HL-60 (cell line): ENCODE measurements at regions not wholly inside any gene's neighbourhood (a gene's known extent, or its start where the extent isn't known, plus 50 kb on each side); places are given as distances from the start of the nearest gene placed in this dataset.

Source experiments
- DNase-seq, 2 experiments: peaks; one replicate each; pipeline ENCODE4 v3.0.0-alpha.2; 2010 to 2020; ENCODE audit warnings: low read depth in 1 of 2, low spot score in 1 of 2
- H3K27ac ChIP-seq: fragments of 250-450 bp; sonication (Bioruptor Pico); replicated peaks from 2 replicates; pipeline ENCODE4 v1.5.1; 2020; ENCODE audit warnings: mild to moderate bottlenecking, moderate library complexity
- H3K27me3 ChIP-seq: fragments of 250-450 bp; sonication (Bioruptor Pico); 2 replicates; pipeline ENCODE4 v1.5.1; 2021; ENCODE audit warnings: mild to moderate bottlenecking, moderate library complexity; ENCODE audit not compliant: insufficient read depth, poor library complexity, severe bottlenecking
- H3K4me3 ChIP-seq: replicated peaks from 2 replicates; pipeline ENCODE4 v1.5.1; 2011; ENCODE audit warnings: mild to moderate bottlenecking, control low read depth, low read length; ENCODE audit not compliant: insufficient read depth
- GABPA ChIP-seq: IDR thresholded peaks from 2 replicates; pipeline ENCODE4 v1.6.1; 2012; ENCODE audit warnings: low read depth
- POLR2AphosphoS5 ChIP-seq: IDR thresholded peaks from 2 replicates; pipeline ENCODE4 v1.6.1; 2012; ENCODE audit warnings: low read depth
- SPI1 ChIP-seq: IDR thresholded peaks from 2 replicates; pipeline ENCODE4 v1.6.1; 2012; ENCODE audit warnings: low read depth, mild to moderate bottlenecking, borderline replicate concordance
- TF ChIP-seq, protein P1 (sequence below): IDR thresholded peaks from one replicate; pipeline ENCODE4 v1.5.1; 2011; ENCODE audit warnings: low read length, control low read depth, inconsistent platforms; ENCODE audit not compliant: insufficient read depth
- TF ChIP-seq, protein P2 (sequence below): IDR thresholded peaks from 2 replicates; pipeline ENCODE4 v1.6.1; 2012; ENCODE audit warnings: low read depth; ENCODE audit not compliant: insufficient replicate concordance

DNA sequence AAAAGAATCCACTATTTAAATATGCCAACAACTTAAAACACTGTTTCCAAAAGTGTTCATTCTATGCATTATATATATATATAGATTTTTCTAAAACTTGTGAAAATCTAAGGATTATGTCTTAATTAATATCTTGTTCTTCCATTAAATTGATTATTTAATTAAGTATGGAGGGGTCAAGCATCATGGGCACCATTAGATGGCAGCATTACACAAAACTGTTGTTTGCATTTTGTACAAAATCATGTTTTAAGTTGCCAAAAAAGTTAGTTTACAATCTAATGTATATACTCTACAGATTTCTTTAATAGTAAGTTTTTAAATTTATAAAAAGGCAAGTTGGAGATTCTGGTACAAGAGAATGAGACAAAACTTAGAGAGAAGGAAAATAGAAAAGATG lies 213.2 kb upstream of the EDNRB start:
- H3K4me3 ChIP-seq = no peak overlapping the region
- H3K27ac ChIP-seq = no peak overlapping the region
- no peak for DNase-seq
- peaks cover 7% of the 10 kb centered on the region for H3K27me3 ChIP-seq
- TF ChIP-seq POLR2AphosphoS5 (no peak), SPI1 (no peak), GABPA (no peak)
- TF ChIP-seq, protein P1, sequence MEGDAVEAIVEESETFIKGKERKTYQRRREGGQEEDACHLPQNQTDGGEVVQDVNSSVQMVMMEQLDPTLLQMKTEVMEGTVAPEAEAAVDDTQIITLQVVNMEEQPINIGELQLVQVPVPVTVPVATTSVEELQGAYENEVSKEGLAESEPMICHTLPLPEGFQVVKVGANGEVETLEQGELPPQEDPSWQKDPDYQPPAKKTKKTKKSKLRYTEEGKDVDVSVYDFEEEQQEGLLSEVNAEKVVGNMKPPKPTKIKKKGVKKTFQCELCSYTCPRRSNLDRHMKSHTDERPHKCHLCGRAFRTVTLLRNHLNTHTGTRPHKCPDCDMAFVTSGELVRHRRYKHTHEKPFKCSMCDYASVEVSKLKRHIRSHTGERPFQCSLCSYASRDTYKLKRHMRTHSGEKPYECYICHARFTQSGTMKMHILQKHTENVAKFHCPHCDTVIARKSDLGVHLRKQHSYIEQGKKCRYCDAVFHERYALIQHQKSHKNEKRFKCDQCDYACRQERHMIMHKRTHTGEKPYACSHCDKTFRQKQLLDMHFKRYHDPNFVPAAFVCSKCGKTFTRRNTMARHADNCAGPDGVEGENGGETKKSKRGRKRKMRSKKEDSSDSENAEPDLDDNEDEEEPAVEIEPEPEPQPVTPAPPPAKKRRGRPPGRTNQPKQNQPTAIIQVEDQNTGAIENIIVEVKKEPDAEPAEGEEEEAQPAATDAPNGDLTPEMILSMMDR = no peak
- TF ChIP-seq, protein P2, sequence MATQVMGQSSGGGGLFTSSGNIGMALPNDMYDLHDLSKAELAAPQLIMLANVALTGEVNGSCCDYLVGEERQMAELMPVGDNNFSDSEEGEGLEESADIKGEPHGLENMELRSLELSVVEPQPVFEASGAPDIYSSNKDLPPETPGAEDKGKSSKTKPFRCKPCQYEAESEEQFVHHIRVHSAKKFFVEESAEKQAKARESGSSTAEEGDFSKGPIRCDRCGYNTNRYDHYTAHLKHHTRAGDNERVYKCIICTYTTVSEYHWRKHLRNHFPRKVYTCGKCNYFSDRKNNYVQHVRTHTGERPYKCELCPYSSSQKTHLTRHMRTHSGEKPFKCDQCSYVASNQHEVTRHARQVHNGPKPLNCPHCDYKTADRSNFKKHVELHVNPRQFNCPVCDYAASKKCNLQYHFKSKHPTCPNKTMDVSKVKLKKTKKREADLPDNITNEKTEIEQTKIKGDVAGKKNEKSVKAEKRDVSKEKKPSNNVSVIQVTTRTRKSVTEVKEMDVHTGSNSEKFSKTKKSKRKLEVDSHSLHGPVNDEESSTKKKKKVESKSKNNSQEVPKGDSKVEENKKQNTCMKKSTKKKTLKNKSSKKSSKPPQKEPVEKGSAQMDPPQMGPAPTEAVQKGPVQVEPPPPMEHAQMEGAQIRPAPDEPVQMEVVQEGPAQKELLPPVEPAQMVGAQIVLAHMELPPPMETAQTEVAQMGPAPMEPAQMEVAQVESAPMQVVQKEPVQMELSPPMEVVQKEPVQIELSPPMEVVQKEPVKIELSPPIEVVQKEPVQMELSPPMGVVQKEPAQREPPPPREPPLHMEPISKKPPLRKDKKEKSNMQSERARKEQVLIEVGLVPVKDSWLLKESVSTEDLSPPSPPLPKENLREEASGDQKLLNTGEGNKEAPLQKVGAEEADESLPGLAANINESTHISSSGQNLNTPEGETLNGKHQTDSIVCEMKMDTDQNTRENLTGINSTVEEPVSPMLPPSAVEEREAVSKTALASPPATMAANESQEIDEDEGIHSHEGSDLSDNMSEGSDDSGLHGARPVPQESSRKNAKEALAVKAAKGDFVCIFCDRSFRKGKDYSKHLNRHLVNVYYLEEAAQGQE = no peak

DNA sequence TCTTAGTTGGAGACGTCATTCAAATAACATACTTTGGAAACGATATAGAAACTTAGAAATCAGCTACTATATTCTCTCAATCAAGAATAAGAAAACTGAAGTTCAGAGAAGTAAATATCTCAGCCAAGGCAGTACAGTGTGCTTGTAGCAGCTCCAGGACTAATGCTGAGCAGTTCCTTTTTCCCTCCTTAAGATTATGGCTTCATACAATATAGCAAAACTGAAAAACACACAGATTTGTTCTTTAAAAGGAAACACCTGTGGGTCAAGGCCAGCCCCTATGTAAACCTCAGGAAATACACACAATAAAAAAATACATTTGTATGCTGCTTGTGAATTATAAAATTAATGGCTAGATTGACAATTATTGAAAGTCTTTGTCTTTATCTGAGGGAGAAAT lies 212.7 kb upstream of the EDNRB start:
- no peak overlapping the region for H3K4me3 ChIP-seq
- no peak overlapping the region for H3K27ac ChIP-seq
- no peak for TF ChIP-seq GABPA
- TF ChIP-seq, protein P2 = no peak
- TF ChIP-seq, protein P1 = no peak
- no peak for TF ChIP-seq POLR2AphosphoS5
- TF ChIP-seq SPI1 = no peak
- H3K27me3 ChIP-seq = peaks cover 7% of the 10 kb centered on the region
- DNase-seq = no peak

DNA sequence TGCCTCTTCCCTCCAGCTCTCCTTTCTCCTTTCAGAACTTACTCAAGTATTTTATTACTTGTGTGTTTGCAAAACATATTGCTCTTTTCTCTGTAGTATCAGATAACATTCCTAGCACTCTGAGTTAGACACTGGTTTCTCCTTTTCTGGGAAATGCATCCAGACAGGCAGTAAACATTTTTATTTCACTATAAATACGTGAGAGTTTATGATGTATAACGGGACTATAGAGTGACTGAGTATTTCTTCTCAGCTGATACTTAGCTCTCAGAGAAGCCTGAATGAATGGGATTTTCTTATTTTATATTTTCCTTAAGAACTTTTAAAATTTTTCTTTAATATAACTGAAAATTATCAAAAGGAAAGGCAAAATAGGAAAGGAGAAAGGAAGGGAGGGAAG lies 211.2 kb upstream of the EDNRB start:
- no peak for DNase-seq
- Histone ChIP-seq H3K27me3 (peaks cover 7% of the 10 kb centered on the region), H3K4me3 (no peak overlapping the region), H3K27ac (no peak overlapping the region)
- TF ChIP-seq GABPA (no peak), SPI1 (no peak), POLR2AphosphoS5 (no peak)
- TF ChIP-seq, protein P1 = no peak
- TF ChIP-seq, protein P2 = no peak
